IMR-90 (cell line): ENCODE measurements at regions not wholly inside any gene's neighbourhood (a gene's known extent, or its start where the extent isn't known, plus 50 kb on each side); places are given as distances from the start of the nearest gene placed in this dataset.

Experiments
- ATAC-seq: fragments of 200-7000 bp; cut with Tn5 transposase; 2 replicates; pipeline ENCODE4 v1.9.1; 2020; ENCODE audit warnings: low read depth, mild to moderate bottlenecking, moderate library complexity
- BruUV-seq: library from RNA; stranded (reverse); fragments of 400-500 nt; replicated peaks from 2 replicates; lab custom pipeline; 2021; lab: Mats Ljungman, UMichigan
- CTCF ChIA-PET: fragments of 300-600 bp; formaldehyde crosslinking; extraction: SDS; loops from one replicate; lab custom pipeline; 2021; ENCODE audit warnings: antibody characterized with exemption; lab: Yijun Ruan, JAX
- POLR2A ChIA-PET: fragments of 300-600 bp; sonication (Branson Sonifier 250); formaldehyde crosslinking; loops from one replicate; lab custom pipeline; 2022; ENCODE audit warnings: antibody characterized with exemption; ENCODE audit not compliant: unreplicated experiment; lab: Charles Lee
- DNase-seq: peaks from one replicate; pipeline ENCODE4 v3.0.0; 2013
- H2AFZ ChIP-seq: replicated peaks from 2 replicates; pipeline ENCODE3; 2013; ENCODE audit warnings: low read length, mild to moderate bottlenecking; ENCODE audit not compliant: poor library complexity
- H2AK5ac ChIP-seq: 2 replicates; pipeline ENCODE4 v1.6.1; 2013; ENCODE audit warnings: low read depth, low read length, inconsistent platforms
- H2AK9ac ChIP-seq: replicated peaks from 2 replicates; pipeline ENCODE3; 2013; ENCODE audit warnings: mild to moderate bottlenecking, low read depth, low read length, moderate library complexity; ENCODE audit not compliant: poor library complexity
- H2BK120ac ChIP-seq: 2 replicates; pipeline ENCODE4 v1.6.1; 2013; ENCODE audit warnings: low read depth, low read length, inconsistent platforms
- H2BK15ac ChIP-seq: 3 replicates; pipeline ENCODE4 v1.6.1; 2013; ENCODE audit warnings: low read depth, low read length, inconsistent platforms
- H2BK20ac ChIP-seq: 2 replicates; pipeline ENCODE4 v1.6.1; 2013; ENCODE audit warnings: low read depth, mild to moderate bottlenecking, inconsistent platforms, low read length, moderate library complexity
- H2BK5ac ChIP-seq: 2 replicates; pipeline ENCODE4 v1.6.1; 2013; ENCODE audit warnings: mild to moderate bottlenecking, low read depth, low read length, inconsistent platforms; ENCODE audit not compliant: poor library complexity, severe bottlenecking
- H3K14ac ChIP-seq: replicated peaks from 2 replicates; pipeline ENCODE4 v1.6.1; 2013; ENCODE audit warnings: low read depth, low read length, inconsistent platforms
- H3K18ac ChIP-seq: 2 replicates; pipeline ENCODE4 v1.6.1; 2013; ENCODE audit warnings: low read depth, low read length, control low read depth
- H3K23ac ChIP-seq: 2 replicates; pipeline ENCODE4 v1.6.1; 2013; ENCODE audit warnings: low read depth, low read length, inconsistent platforms
- H3K27ac ChIP-seq: 2 replicates; pipeline ENCODE4 v1.5.1; 2013; ENCODE audit warnings: mild to moderate bottlenecking, control low read depth, low read length; ENCODE audit not compliant: insufficient read depth
- H3K27me3 ChIP-seq: 2 replicates; pipeline ENCODE4 v1.6.1; 2013; ENCODE audit warnings: low read length; ENCODE audit not compliant: control insufficient read depth, insufficient read depth
- H3K36me3 ChIP-seq: 2 replicates; pipeline ENCODE4 v1.6.1; 2013; ENCODE audit warnings: low read length, mixed read lengths; ENCODE audit not compliant: control insufficient read depth, insufficient read depth
- H3K4ac ChIP-seq: 2 replicates; pipeline ENCODE4 v1.6.1; 2013; ENCODE audit warnings: low read depth, low read length, inconsistent platforms
- H3K4me1 ChIP-seq: 2 replicates; pipeline ENCODE4 v1.6.1; 2013; ENCODE audit warnings: low read length, mixed read lengths; ENCODE audit not compliant: control insufficient read depth, insufficient read depth
- H3K4me2 ChIP-seq: 2 replicates; pipeline ENCODE4 v1.6.1; 2013; ENCODE audit warnings: low read depth, mild to moderate bottlenecking, control low read depth, low read length, moderate library complexity
- H3K4me3 ChIP-seq: 2 replicates; pipeline ENCODE4 v1.5.1; 2013; ENCODE audit warnings: low read depth, mild to moderate bottlenecking, control low read depth, low read length, moderate library complexity; ENCODE audit not compliant: insufficient read depth
- H3K56ac ChIP-seq: 2 replicates; pipeline ENCODE4 v1.6.1; 2013; ENCODE audit warnings: low read length, inconsistent platforms; ENCODE audit not compliant: insufficient read depth; ENCODE audit errors: extremely low read depth
- H3K79me1 ChIP-seq, 2 experiments: 2 replicates each; pipeline ENCODE4 v1.6.1; 2013; ENCODE audit warnings: low read length in 2 of 2, inconsistent platforms in 1 of 2, low read depth in 1 of 2
- H3K9ac ChIP-seq: 2 replicates; pipeline ENCODE4 v1.6.1; 2013; ENCODE audit warnings: low read depth, low read length, control low read depth
- H3K9me1 ChIP-seq: 2 replicates; pipeline ENCODE4 v1.6.1; 2013; ENCODE audit warnings: low read length, inconsistent platforms; ENCODE audit not compliant: insufficient read depth
- H3K9me3 ChIP-seq: 2 replicates; pipeline ENCODE4 v1.6.1; 2013; ENCODE audit warnings: low read length; ENCODE audit not compliant: control insufficient read depth, insufficient read depth
- H4K20me1 ChIP-seq: 2 replicates; pipeline ENCODE4 v1.6.1; 2013; ENCODE audit warnings: low read length, inconsistent platforms; ENCODE audit not compliant: insufficient read depth
- H4K5ac ChIP-seq: 2 replicates; pipeline ENCODE4 v1.6.1; 2013; ENCODE audit warnings: mild to moderate bottlenecking, low read depth, low read length, control low read depth
- H4K8ac ChIP-seq, 2 experiments: 2 replicates each; pipeline ENCODE4 v1.6.1; 2013; ENCODE audit warnings: low read depth in 2 of 2, low read length in 2 of 2, control low read depth in 1 of 2, inconsistent platforms in 1 of 2
- H4K91ac ChIP-seq: 2 replicates; pipeline ENCODE4 v1.6.1; 2013; ENCODE audit warnings: low read depth, low read length, inconsistent platforms; ENCODE audit not compliant: insufficient read depth
- BHLHE40 ChIP-seq: fragments of 150-350 bp; IDR thresholded peaks from 2 replicates; pipeline ENCODE4 v1.6.1; 2016; ENCODE audit warnings: mild to moderate bottlenecking, low read depth, low read length
- FOS ChIP-seq: fragments of 150-350 bp; IDR thresholded peaks from 2 replicates; pipeline ENCODE4 v1.6.1; 2016; ENCODE audit warnings: low read depth, low read length
- MAFK ChIP-seq: IDR thresholded peaks from 2 replicates; pipeline ENCODE4 v1.6.1; 2012; ENCODE audit warnings: low read depth, low read length, improper control_type of control experiment
- POLR2A ChIP-seq: IDR thresholded peaks from 2 replicates; pipeline ENCODE4 v1.6.1; 2012; ENCODE audit warnings: mild to moderate bottlenecking, low read depth, low read length
- RFX5 ChIP-seq: IDR thresholded peaks from 2 replicates; pipeline ENCODE4 v1.8.0; 2012; ENCODE audit warnings: low read depth, mild to moderate bottlenecking, low read length, moderate library complexity
- WGBS, 2 experiments: methylation state at CpG; one replicate each; pipeline versions ENCODE4 v1.1.5 to v1.1.7; 2013; ENCODE audit warnings: missing lambda C conversion rate in 2 of 2; ENCODE audit not compliant: insufficient read length in 1 of 2; ENCODE audit errors: extremely low coverage in 2 of 2; 5-methylcytosine and 5-hydroxymethylcytosine counted together
- dilution Hi-C: fragments of 300-500 bp; cut with HindIII; formaldehyde crosslinking; loops from one replicate; pipeline ENCODE4 v1.14.3; 2018; ENCODE audit warnings: low sequenced_read_pairs; ENCODE audit not compliant: unreplicated experiment
- in situ Hi-C: fragments of 300-500 bp; cut with MboI; formaldehyde crosslinking; loops from 3 replicates; pipeline ENCODE4 v1.14.3; 2019; ENCODE audit warnings: low sequenced_read_pairs, inconsistent platforms, mixed read lengths
- intact Hi-C: fragments of 100-400 bp; cut with micrococcal nuclease; formaldehyde crosslinking; loops from 2 replicates; pipeline ENCODE4 v1.10.0; 2022
- TF ChIP-seq, protein P1 (sequence below): fragments of 150-350 bp; IDR thresholded peaks from 2 replicates; pipeline ENCODE4 v1.6.1; 2016; ENCODE audit warnings: low read depth, mild to moderate bottlenecking, low read length, moderate library complexity, borderline replicate concordance

DNA sequence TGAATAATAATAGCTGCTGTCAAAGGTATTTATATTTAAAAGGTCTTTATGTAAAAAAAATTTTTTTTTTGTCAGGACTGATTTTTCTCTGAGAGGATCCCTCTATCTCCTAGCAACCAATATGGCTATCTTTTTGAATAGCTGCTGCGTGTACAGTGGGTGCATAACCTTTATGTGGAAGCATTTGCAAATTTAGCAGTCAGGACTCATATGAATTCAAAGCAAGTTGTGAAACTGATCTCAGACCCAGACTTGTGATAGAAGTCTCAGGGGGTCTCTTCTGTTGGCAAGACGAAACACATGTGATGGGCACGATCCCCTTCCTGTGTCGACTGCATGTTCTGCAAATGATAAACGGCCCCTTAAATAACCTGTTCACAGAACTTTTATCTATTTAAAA lies 114.1 kb upstream of the ARGLU1 start:
- no peak overlapping the region for H2AFZ ChIP-seq
- H3K9ac ChIP-seq: no peak overlapping the region
- H2BK20ac ChIP-seq: no peak overlapping the region
- no peaks in the 10 kb centered on the region for H3K4me1 ChIP-seq
- intact Hi-C loops: no loop called here
- no CpG with 5 or more reads among the region's 5 CpGs for WGBS, 2 experiments
- TF ChIP-seq MAFK: no peak
- TF ChIP-seq, protein P1, sequence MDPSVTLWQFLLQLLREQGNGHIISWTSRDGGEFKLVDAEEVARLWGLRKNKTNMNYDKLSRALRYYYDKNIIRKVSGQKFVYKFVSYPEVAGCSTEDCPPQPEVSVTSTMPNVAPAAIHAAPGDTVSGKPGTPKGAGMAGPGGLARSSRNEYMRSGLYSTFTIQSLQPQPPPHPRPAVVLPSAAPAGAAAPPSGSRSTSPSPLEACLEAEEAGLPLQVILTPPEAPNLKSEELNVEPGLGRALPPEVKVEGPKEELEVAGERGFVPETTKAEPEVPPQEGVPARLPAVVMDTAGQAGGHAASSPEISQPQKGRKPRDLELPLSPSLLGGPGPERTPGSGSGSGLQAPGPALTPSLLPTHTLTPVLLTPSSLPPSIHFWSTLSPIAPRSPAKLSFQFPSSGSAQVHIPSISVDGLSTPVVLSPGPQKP: no peak
- TF ChIP-seq RFX5: no peak
- no peak for TF ChIP-seq BHLHE40
- TF ChIP-seq POLR2A: no peak
- no peak for TF ChIP-seq FOS
- no peak overlapping the region for H3K23ac ChIP-seq
- dilution Hi-C loops: no loop called here
- no peak for DNase-seq
- CTCF ChIA-PET: no interaction called here
- H2BK120ac ChIP-seq: no peak overlapping the region
- H2AK5ac ChIP-seq: no peak overlapping the region
- H4K20me1 ChIP-seq: no peaks in the 10 kb centered on the region
- no peak overlapping the region for H2BK15ac ChIP-seq
- in situ Hi-C loops: no loop called here
- H3K79me1 ChIP-seq: no peaks in the 10 kb centered on the region
- no peak for ATAC-seq
- H3K9me3 ChIP-seq: no peaks in the 10 kb centered on the region
- no peak overlapping the region for H3K4me3 ChIP-seq
- H3K14ac ChIP-seq: no peak overlapping the region
- no peak overlapping the region for H4K91ac ChIP-seq
- H3K56ac ChIP-seq: no peak overlapping the region
- no peaks in the 10 kb centered on the region for H3K9me1 ChIP-seq
- H4K8ac ChIP-seq: no peak overlapping the region
- no peak overlapping the region for H3K4ac ChIP-seq
- no peaks in the 10 kb centered on the region for H3K27me3 ChIP-seq
- no peak overlapping the region for H2BK5ac ChIP-seq
- H3K18ac ChIP-seq: no peak overlapping the region
- H3K4me2 ChIP-seq: no peak overlapping the region
- H3K27ac ChIP-seq: no peak overlapping the region
- H4K5ac ChIP-seq: no peak overlapping the region
- POLR2A ChIA-PET: no interaction called here
- H3K36me3 ChIP-seq: no peaks in the 10 kb centered on the region
- no TSS peak for BruUV-seq
- H2AK9ac ChIP-seq: no peak overlapping the region
